ENCODE measurements at regions not wholly inside any gene's neighbourhood (a gene's known extent, or its start where the extent isn't known, plus 50 kb on each side); places are given as distances from the start of the nearest gene placed in this dataset.

GRCh38 chr16:52022177-52022576 is 524.8 kb downstream of the TOX3 start:
- Mint-ChIP-seq H3K4me1 (ENCODE audit: low read depth) (no peaks in the 10 kb centered on the region), H3K27ac (ENCODE audit: unreplicated experiment) (no peak overlapping the region), H3K4me3 (ENCODE audit: unreplicated experiment) (no peak overlapping the region), H3K36me3 (ENCODE audit: low read depth) (no peaks in the 10 kb centered on the region), H3K27me3 (ENCODE audit: low read depth) (peaks cover 4% of the 10 kb centered on the region), H3K9me3 (ENCODE audit: low read depth) (peaks cover 9% of the 10 kb centered on the region)
- TF ChIP-seq, protein P1, sequence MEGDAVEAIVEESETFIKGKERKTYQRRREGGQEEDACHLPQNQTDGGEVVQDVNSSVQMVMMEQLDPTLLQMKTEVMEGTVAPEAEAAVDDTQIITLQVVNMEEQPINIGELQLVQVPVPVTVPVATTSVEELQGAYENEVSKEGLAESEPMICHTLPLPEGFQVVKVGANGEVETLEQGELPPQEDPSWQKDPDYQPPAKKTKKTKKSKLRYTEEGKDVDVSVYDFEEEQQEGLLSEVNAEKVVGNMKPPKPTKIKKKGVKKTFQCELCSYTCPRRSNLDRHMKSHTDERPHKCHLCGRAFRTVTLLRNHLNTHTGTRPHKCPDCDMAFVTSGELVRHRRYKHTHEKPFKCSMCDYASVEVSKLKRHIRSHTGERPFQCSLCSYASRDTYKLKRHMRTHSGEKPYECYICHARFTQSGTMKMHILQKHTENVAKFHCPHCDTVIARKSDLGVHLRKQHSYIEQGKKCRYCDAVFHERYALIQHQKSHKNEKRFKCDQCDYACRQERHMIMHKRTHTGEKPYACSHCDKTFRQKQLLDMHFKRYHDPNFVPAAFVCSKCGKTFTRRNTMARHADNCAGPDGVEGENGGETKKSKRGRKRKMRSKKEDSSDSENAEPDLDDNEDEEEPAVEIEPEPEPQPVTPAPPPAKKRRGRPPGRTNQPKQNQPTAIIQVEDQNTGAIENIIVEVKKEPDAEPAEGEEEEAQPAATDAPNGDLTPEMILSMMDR (IDR thresholded peaks at IDR 0.05), result no peak
- DNase-seq (ENCODE audit: low spot score), result no peak

DNA sequence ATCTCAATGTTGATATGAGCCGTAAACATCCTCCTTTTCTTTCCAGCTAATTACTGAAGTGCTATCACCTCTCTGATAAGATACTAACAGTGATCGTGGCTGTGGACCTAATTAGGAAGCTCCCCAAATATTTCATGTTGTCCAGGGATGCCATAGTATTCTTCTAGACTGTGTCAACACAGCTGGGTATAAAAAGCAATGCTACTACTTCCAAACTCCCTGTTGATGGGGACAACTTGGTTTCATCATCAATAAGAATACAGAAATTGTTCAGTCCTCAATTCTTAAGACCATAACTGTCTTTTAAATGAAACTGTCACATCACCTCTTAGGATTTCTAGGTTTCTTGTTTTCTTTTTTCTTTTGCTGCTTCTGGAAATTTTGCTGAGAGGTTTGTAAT is 530.6 kb downstream of the TOX3 start:
- no peak overlapping the region for H3K27ac Mint-ChIP-seq (ENCODE audit: unreplicated experiment)
- H3K27me3 Mint-ChIP-seq (ENCODE audit: low read depth), result no peaks in the 10 kb centered on the region
- H3K9me3 Mint-ChIP-seq (ENCODE audit: low read depth), result peaks cover 38% of the 10 kb centered on the region
- no peaks in the 10 kb centered on the region for H3K4me1 Mint-ChIP-seq (ENCODE audit: low read depth)
- no peak for DNase-seq (ENCODE audit: low spot score)
- TF ChIP-seq, protein P1 (IDR thresholded peaks at IDR 0.05), result no peak
- no peaks in the 10 kb centered on the region for H3K36me3 Mint-ChIP-seq (ENCODE audit: low read depth)
- H3K4me3 Mint-ChIP-seq (ENCODE audit: unreplicated experiment), result no peak overlapping the region

GRCh38 chr16:52005551-52005950 is 541.4 kb downstream of the TOX3 start:
- Mint-ChIP-seq H3K27me3 (ENCODE audit: low read depth) (no peaks in the 10 kb centered on the region), H3K4me3 (ENCODE audit: unreplicated experiment) (no peak overlapping the region), H3K36me3 (ENCODE audit: low read depth) (no peaks in the 10 kb centered on the region), H3K4me1 (ENCODE audit: low read depth) (no peaks in the 10 kb centered on the region), H3K27ac (ENCODE audit: unreplicated experiment) (no peak overlapping the region), H3K9me3 (ENCODE audit: low read depth) (peaks cover 2% of the 10 kb centered on the region)
- no peak for DNase-seq (ENCODE audit: low spot score)
- TF ChIP-seq, protein P1 (IDR thresholded peaks at IDR 0.05), result no peak

DNA sequence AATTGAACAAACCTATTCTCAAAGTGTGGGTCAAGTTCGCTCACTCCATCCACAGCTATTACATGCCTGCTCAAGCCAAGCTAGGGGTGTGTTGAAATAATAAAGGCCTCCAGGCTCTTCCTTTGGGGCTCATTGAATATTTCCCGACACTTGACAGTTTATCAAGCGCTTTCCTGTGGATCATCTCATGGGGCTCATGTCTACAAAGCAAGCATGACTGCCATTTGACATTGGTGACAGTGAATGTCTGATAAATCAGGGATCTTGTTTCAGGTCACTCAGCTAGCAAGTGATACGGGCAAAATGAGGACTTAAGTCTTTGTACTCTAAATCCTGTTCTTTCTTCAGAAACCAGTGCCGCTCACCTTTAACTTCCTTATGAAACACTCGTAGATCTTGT is 542.6 kb downstream of the TOX3 start:
- Mint-ChIP-seq H3K4me1 (ENCODE audit: low read depth) (no peaks in the 10 kb centered on the region), H3K36me3 (ENCODE audit: low read depth) (no peaks in the 10 kb centered on the region), H3K4me3 (ENCODE audit: unreplicated experiment) (no peak overlapping the region), H3K27ac (ENCODE audit: unreplicated experiment) (no peak overlapping the region), H3K27me3 (ENCODE audit: low read depth) (no peaks in the 10 kb centered on the region), H3K9me3 (ENCODE audit: low read depth) (peaks cover 2% of the 10 kb centered on the region)
- DNase-seq (ENCODE audit: low spot score), result no peak
- TF ChIP-seq, protein P1 (IDR thresholded peaks at IDR 0.05), result no peak

DNA sequence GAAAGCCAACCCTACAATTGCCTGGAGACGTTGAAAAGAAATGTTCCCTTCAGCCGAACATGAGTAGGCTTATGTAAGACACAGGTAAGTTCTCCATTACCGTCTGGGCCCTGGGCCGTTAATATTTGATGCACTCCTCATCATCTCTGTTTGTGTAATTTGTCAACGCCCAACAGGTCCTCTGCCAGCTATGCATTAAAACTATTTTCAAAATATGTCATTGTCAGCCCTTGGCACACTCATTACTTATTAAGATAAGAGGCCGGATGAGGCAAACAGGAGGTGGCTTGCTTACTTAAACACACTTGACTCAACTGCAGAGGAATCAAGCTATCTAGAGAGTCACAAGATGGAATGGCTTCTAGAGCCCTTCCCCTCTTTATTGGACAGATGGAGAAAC is 544.9 kb downstream of the TOX3 start:
- no peak for DNase-seq (ENCODE audit: low spot score)
- no peak overlapping the region for H3K4me3 Mint-ChIP-seq (ENCODE audit: unreplicated experiment)
- H3K36me3 Mint-ChIP-seq (ENCODE audit: low read depth), result no peaks in the 10 kb centered on the region
- no peaks in the 10 kb centered on the region for H3K27me3 Mint-ChIP-seq (ENCODE audit: low read depth)
- no peak overlapping the region for H3K27ac Mint-ChIP-seq (ENCODE audit: unreplicated experiment)
- H3K4me1 Mint-ChIP-seq (ENCODE audit: low read depth), result no peaks in the 10 kb centered on the region
- peaks cover 2% of the 10 kb centered on the region for H3K9me3 Mint-ChIP-seq (ENCODE audit: low read depth)
- TF ChIP-seq, protein P1 (IDR thresholded peaks at IDR 0.05), result no peak

All from chondrocyte (in vitro differentiated cells).